C4-2B (cell line): ENCODE measurements at regions not wholly inside any gene's neighbourhood (a gene's known extent, or its start where the extent isn't known, plus 50 kb on each side); places are given as distances from the start of the nearest gene placed in this dataset.

Source experiments
- CTCF ChIP-seq: fragments of 450-650 bp; conservative IDR thresholded peaks from 2 replicates; pipeline ENCODE4 v1.5.1; 2017; ENCODE audit warnings: mild to moderate bottlenecking
- ZFX ChIP-seq: fragments of 450-650 bp; IDR thresholded peaks from 2 replicates; pipeline ENCODE4 v1.6.1; 2017

- TF ChIP-seq CTCF (no peak), ZFX (no peak)
Observed at GRCh38 chr6:133099573-133099972, 141.6 kb upstream of the EYA4 start.
